ENCODE measurements at regions not wholly inside any gene's neighbourhood (a gene's known extent, or its start where the extent isn't known, plus 50 kb on each side); places are given as distances from the start of the nearest gene placed in this dataset.

DNA sequence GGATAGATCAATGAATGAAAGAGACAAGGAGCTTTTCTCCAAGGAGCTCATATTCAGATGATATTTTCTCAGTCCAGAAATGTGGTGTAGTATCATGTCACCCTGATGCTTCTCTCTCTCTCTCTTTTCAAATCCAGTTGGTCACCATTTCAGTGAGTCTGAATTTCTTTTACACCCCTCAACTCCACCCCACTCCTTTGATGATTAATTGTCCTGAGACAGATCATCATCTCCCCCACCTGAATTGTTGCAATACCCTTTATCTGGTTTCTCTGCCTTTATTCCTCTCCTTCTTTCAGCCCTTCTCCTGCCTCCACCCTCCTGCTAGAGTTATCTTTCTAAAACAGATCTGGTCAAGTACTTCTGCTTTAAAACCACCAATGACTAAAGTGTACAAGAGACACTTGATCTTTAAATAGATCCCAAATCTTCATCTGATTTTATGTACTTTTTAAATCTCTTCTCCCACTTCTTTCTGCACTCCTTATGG lies 299.8 kb downstream of the KLF5 start:
- Histone ChIP-seq H3K4me3 (no peak overlapping the region), H3K36me3 (replicated peaks in 1 of 2; ENCODE audit: insufficient read depth in 1 of 2, low read depth in 2 of 2) (no peaks in the 10 kb centered on the region), H3K4me1 (no peaks in the 10 kb centered on the region), H3K27me3 (no peaks in the 10 kb centered on the region), H3K9me3 (no peaks in the 10 kb centered on the region), H3K27ac (no peak overlapping the region)
- ATAC-seq (no peak), DNase-seq (no peak)
- no peak for TF ChIP-seq POLR2A (IDR thresholded peaks at IDR 0.05)
- TF ChIP-seq, protein P1, sequence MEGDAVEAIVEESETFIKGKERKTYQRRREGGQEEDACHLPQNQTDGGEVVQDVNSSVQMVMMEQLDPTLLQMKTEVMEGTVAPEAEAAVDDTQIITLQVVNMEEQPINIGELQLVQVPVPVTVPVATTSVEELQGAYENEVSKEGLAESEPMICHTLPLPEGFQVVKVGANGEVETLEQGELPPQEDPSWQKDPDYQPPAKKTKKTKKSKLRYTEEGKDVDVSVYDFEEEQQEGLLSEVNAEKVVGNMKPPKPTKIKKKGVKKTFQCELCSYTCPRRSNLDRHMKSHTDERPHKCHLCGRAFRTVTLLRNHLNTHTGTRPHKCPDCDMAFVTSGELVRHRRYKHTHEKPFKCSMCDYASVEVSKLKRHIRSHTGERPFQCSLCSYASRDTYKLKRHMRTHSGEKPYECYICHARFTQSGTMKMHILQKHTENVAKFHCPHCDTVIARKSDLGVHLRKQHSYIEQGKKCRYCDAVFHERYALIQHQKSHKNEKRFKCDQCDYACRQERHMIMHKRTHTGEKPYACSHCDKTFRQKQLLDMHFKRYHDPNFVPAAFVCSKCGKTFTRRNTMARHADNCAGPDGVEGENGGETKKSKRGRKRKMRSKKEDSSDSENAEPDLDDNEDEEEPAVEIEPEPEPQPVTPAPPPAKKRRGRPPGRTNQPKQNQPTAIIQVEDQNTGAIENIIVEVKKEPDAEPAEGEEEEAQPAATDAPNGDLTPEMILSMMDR (IDR thresholded peaks at IDR 0.05): no peak
- intact Hi-C loops (cut with DNase I): no loop called here

GRCh38 chr13:73355134-73355533 lies 296.3 kb downstream of the KLF5 start:
- no peaks in the 10 kb centered on the region for H3K36me3 ChIP-seq (replicated peaks in 1 of 2; ENCODE audit: insufficient read depth in 1 of 2, low read depth in 2 of 2)
- H3K9me3 ChIP-seq: no peaks in the 10 kb centered on the region
- 46 to 55% methylated on average over 2 of the region's 2 CpGs for WGBS, 2 donors
- TF ChIP-seq, protein P1 (IDR thresholded peaks at IDR 0.05): no peak
- no peak for TF ChIP-seq POLR2A (IDR thresholded peaks at IDR 0.05)
- peaks cover 5% of the 10 kb centered on the region for H3K4me1 ChIP-seq
- no peak overlapping the region for H3K27ac ChIP-seq
- no peak for ATAC-seq
- H3K27me3 ChIP-seq: no peaks in the 10 kb centered on the region
- intact Hi-C loops (cut with DNase I): no loop called here
- no peak overlapping the region for H3K4me3 ChIP-seq
- DNase-seq: no peak

DNA sequence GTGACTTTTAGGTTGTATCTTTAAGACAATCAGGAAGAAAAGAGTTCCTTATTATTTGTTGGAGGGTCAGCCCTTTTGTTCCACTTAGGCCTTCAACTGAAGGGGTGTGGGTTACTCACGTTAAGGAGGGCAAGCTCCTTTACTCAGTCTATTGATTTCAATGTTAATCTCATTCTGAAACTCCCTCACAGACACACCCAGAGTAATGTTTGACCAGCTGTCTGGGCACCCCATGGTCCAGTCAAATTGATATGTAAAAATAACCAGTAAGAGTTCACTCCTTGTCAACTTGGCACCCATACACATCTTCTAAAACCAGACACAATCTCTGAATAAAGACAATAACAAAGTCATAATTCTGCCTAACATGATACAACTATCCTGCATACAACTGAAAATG lies 292.9 kb downstream of the KLF5 start:
- DNase-seq: no peak
- 21 to 33% methylated on average over 1 of the region's 1 CpG for WGBS, 2 donors

GRCh38 chr13:73341748-73342147 lies 282.9 kb downstream of the KLF5 start:
- H3K27ac ChIP-seq: no peak overlapping the region
- WGBS, 2 donors: 79 to 85% methylated on average over 2 of the region's 2 CpGs
- DNase-seq: no peak
- no peak for ATAC-seq
- intact Hi-C loops (cut with DNase I): no loop called here
- TF ChIP-seq POLR2A (IDR thresholded peaks at IDR 0.05): no peak
- TF ChIP-seq, protein P1 (IDR thresholded peaks at IDR 0.05): no peak
- H3K4me3 ChIP-seq: no peak overlapping the region
- no peaks in the 10 kb centered on the region for H3K27me3 ChIP-seq
- no peaks in the 10 kb centered on the region for H3K36me3 ChIP-seq (replicated peaks in 1 of 2; ENCODE audit: insufficient read depth in 1 of 2, low read depth in 2 of 2)
- H3K9me3 ChIP-seq: no peaks in the 10 kb centered on the region
- no peaks in the 10 kb centered on the region for H3K4me1 ChIP-seq

More for the DNA sequence above, 292.9 kb downstream of the KLF5 start:
- intact Hi-C loops (cut with DNase I): no loop called here
- no peaks in the 10 kb centered on the region for H3K9me3 ChIP-seq
- H3K36me3 ChIP-seq (replicated peaks in 1 of 2; ENCODE audit: insufficient read depth in 1 of 2, low read depth in 2 of 2): no peaks in the 10 kb centered on the region
- H3K27ac ChIP-seq: no peak overlapping the region
- H3K4me3 ChIP-seq: no peak overlapping the region
- no peak for TF ChIP-seq POLR2A (IDR thresholded peaks at IDR 0.05)
- TF ChIP-seq, protein P1 (IDR thresholded peaks at IDR 0.05): no peak
- peaks cover 5% of the 10 kb centered on the region for H3K4me1 ChIP-seq
- ATAC-seq: no peak
- H3K27me3 ChIP-seq: no peaks in the 10 kb centered on the region

DNA sequence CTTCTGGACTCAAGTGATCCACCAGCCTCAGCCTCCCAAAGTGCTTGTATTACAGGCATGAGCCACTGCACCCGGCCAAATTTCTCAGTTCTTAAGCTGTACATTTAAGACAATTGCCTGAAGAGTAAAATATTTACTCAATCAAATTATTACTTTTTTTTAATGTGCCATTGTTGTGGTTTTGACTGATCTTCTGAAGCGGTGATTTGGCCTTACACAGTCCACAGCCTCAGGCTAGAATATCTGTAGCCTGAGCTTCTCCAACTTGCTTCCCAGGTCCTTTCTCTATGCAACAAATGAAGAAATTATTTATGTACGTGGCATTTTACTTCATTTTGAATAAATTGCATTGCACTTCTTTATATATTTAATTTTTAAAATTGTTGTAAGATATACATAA lies 281.3 kb downstream of the KLF5 start:
- DNase-seq (no peak), ATAC-seq (no peak)
- H3K9me3 ChIP-seq: no peaks in the 10 kb centered on the region
- H3K4me1 ChIP-seq: no peaks in the 10 kb centered on the region
- no peak overlapping the region for H3K27ac ChIP-seq
- no peaks in the 10 kb centered on the region for H3K36me3 ChIP-seq (replicated peaks in 1 of 2; ENCODE audit: insufficient read depth in 1 of 2, low read depth in 2 of 2)
- no peaks in the 10 kb centered on the region for H3K27me3 ChIP-seq
- TF ChIP-seq POLR2A (IDR thresholded peaks at IDR 0.05): no peak
- TF ChIP-seq, protein P1 (IDR thresholded peaks at IDR 0.05): no peak
- WGBS, 2 donors: 86 to 90% methylated on average over 3 of the region's 3 CpGs
- intact Hi-C loops (cut with DNase I): no loop called here
- no peak overlapping the region for H3K4me3 ChIP-seq

Data from body of pancreas (tissue), 4 donors.